Kasumi-1 (cell line): ENCODE measurements at regions not wholly inside any gene's neighbourhood (a gene's known extent, or its start where the extent isn't known, plus 50 kb on each side); places are given as distances from the start of the nearest gene placed in this dataset.
"Not testable (repeated sequence)": the region's sequence is repeated elsewhere in the genome, so short reads cannot be mapped to it uniquely, and the experiment has no call there.

Source experiments
- DNase-seq, 2 experiments: peaks; one replicate each; lab custom pipeline; 2025; lab: John Stamatoyannopoulos, UW

DNA sequence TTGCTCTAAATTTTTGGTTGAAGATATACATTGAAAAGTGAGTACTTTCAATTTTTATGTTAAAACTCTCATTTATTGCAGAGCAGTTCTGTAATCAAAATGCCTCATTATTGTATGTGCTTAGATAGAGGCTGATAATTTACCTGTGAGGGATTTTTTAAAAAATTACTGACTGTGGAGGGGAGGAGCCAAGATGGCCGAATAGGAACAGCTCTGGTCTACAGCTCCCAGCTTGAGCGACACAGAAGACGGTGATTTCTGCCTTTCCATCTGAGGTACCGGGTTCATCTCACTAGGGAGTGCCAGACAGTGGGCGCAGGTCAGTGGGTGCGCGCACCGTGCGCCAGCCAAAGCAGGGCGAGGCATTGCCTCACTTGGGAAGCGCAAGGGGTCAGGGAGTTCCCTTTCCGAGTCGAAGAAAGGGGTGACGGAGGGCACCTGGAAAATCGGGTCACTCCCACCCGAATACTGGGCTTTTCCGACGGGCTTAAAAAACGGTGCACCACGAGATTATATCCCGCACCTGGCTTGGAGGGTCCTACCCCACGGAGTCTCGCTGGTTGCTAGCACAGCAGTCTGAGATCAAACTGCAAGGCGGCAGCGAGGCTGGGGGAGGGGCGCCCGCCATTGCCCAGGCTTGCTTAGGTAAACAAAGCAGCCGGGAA is 89.4 kb downstream of the DDX11 start:
- not testable (repeated sequence) for DNase-seq

DNA sequence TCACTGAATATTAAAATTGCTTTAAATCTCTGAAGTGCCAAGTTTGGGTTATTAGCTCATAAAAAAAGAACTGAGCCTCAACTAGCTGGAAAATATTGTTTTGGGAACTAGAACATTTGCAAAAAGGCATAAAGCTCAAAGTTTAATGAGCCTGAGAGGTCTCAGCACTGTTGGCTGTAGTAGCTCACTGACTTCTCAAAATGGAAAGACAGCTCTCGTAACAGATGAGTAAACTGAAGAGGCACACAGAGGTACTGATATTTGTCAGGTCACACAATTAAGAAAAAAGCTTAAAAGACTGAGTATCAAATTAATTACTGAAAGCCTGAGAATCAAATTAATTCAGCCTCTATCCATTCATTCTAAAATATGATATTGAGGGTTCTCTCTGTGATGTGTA is 100.6 kb downstream of the DDX11 start:
- not testable (repeated sequence) for DNase-seq

GRCh38 chr12:31177514-31177913 is 103.9 kb downstream of the DDX11 start:
- DNase-seq, result not testable (repeated sequence)

DNA sequence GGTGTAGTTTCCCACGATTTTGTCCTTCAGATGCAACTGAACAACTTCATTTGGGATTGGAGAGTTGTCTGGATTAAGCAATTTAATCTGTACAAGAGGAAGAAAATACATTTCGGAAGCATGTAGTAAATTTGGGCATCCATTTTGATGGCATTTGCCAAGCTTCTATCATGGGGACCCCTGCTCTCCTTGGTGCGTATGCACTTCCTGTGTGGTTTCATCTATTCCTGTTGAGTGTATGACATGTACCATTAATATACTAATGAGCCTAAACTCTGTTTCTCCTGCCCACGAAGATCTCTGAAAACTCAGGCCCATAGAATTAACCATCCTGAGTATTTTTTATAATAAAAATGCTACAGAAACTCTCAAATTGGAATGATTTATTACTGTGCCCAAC is 105.2 kb downstream of the DDX11 start:
- DNase-seq, result not testable (repeated sequence)

GRCh38 chr12:31179627-31180237 is 106.1 kb downstream of the DDX11 start:
- DNase-seq, result peak in 1 of 2 experiments; percentile 14

DNA sequence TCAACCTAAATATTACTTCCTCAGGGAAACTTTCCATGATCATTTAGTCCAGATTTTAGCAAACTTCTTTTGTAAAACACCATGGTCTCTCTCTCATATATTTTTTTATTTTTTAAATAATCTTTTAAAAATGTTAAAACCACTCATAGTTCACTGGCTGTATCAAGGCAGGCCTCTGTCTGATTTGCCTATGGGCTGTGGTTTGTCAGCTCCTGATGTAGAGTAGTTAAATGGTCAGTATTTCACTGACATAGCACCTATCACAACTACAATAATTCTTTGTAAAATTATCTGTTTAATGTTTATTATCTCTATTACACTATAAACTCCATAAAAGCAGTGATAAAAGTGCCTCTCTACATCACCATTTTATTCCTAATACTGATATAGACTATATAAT is 108.9 kb downstream of the DDX11 start:
- DNase-seq, result not testable (repeated sequence)

- not testable (repeated sequence) for DNase-seq
Measured at GRCh38 chr12:31183107-31183506, 109.4 kb downstream of the DDX11 start.

DNA sequence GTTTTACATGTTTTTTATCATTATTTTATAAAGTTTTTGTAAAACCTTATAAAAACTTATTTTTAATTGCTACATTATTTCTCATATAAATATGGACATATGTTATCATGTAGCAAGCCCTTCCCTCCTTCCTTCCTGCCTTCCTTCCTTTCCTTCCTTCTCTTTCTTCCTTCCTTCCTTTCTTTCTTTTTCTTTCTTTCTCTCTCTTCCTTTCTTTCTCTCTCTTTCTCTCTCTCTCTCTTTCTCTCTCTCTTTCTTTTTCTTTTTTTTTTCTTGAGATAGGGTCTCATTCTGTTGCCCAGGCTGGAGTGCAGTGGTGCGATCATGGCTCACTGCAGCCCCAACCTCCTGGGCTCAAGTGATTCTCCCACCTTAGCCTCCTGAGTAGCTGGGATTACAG is 110.2 kb downstream of the DDX11 start:
- not testable (repeated sequence) for DNase-seq

GRCh38 chr12:31184667-31185066 is 111.0 kb downstream of the DDX11 start:
- not testable (repeated sequence) for DNase-seq

DNA sequence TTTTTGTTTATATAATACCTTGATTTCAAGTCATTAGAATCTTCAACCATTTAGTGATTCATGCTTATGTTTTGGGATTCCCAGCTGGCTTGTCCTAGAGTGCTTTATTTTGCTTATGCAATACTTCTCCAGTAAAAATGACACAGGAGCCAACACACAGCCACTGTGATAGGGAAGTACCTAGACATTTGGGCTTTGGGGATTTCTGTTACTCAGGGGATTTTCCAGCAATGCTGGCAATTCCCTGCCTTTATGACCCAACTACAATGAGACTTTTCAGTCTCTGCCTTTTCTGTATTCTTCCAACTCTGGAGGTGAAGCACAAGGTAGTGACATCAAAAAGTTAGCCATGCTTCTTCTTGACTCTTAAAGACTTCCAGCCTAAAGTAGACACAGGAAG is 119.0 kb downstream of the DDX11 start:
- DNase-seq, result not testable (repeated sequence)

DNA sequence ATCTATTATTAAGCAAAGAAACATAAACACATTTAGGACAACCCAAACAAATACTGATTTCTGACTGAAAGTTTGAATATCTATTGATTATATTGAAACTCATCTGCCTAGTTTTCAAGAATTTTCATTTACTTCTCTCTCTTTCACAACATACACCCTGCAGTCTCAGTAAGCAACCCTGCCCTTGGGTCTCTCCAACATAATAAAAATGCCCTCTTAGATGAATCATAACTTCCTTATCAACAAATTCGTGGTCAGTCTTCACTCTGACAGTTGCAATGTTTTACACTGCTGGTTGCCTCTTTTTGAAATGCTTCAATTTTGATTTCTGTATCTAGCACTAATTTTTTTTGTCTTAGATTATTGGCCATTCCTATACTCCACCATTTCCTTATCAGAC is 122.0 kb downstream of the DDX11 start:
- not testable (repeated sequence) for DNase-seq

DNA sequence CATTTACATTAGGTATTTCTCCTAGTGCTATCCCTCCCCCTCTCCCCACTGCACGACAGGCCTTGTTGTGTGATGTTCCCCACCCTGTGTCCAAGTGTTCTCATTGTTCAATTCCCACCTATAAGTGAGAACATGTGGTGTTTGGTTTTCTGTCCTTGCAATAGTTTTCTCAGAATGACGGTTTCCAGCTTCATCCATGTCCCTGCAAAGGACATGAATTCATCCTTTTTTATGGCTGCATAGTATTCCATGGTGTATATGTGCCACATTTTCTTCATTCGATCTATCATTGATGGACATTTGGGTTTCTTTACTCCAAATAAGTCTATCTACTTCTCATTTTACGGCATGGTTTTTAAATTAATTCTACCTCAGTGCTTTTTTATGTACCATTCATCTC is 125.8 kb downstream of the DDX11 start:
- not testable (repeated sequence) for DNase-seq

DNA sequence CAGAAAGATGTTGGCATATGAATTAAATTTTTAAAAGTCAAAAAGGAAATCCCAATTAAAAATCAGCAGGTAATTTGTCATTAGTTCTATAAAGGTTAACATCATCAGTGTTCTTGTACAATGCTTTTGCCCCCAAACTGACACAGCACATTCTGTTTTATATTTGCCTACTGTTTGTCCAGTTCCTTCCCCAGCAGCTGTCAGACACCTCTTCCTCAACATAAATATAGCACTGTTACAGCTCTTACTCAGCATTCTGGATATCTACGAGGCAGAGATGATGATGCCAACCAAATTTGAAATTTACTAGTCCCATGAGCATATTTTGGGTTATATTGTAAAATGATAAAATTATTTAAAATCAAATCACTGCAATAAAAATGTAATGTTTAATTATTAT is 124.6 kb downstream of the SINHCAF start:
- DNase-seq, result no peak

- DNase-seq, result no peak
Measured at GRCh38 chr12:31203261-31203660, 122.7 kb downstream of the SINHCAF start.

- no peak for DNase-seq
Measured at GRCh38 chr12:31205054-31205453, 120.9 kb downstream of the SINHCAF start.

GRCh38 chr12:31206038-31206670 is 119.8 kb downstream of the SINHCAF start:
- DNase-seq, result no peak

DNA sequence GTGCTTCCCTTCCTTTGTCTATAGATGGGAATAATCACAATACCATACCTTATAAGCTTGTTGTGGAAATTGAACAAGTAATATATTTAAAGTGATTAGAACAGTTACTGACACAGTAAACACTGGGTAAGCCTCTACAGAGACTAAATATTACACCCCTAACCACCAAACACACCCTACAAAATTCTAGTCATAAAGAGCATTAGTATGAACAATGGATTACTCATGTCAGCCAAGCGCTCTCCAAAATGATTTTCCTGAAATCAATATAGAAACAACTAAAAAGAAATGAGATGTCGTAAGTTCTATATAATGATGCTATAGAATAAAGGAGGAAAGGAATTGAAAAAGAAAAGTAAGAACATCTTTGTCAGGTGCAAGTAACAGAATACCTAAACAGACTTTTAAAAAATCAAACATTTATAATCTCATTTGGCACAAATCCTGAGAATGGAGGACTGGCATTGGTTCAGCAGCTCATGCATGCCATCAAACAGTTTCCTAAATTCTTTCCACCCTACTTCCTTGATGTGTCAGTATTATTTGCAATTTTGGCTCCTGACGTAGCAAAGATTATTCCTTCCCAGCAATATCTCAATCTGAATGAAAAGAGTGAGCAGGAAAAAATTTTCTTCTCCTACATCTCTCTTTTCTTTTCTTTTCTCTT is 118.0 kb downstream of the SINHCAF start:
- DNase-seq, result no peak

- DNase-seq, result no peak
Measured at GRCh38 chr12:31210104-31210503, 115.8 kb downstream of the SINHCAF start.

DNA sequence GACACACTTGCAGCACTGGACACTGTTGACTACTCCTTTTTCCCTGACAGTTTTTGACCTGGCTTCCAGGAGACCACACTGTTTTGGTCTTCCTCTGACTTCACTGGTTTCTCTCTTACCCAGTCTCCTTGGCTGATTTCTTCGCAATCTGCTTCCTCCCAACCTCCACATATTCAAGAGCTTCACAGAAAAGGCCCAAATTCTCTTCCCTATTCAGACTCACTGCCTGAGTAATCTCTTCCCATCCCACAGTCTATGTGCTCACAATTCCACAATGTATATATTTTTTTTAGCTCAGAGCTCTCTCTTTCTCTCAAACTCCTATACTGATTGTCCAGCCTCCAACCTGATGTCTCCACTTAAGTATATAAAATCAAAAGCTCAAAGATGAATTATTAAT is 115.4 kb downstream of the SINHCAF start:
- no peak for DNase-seq

DNA sequence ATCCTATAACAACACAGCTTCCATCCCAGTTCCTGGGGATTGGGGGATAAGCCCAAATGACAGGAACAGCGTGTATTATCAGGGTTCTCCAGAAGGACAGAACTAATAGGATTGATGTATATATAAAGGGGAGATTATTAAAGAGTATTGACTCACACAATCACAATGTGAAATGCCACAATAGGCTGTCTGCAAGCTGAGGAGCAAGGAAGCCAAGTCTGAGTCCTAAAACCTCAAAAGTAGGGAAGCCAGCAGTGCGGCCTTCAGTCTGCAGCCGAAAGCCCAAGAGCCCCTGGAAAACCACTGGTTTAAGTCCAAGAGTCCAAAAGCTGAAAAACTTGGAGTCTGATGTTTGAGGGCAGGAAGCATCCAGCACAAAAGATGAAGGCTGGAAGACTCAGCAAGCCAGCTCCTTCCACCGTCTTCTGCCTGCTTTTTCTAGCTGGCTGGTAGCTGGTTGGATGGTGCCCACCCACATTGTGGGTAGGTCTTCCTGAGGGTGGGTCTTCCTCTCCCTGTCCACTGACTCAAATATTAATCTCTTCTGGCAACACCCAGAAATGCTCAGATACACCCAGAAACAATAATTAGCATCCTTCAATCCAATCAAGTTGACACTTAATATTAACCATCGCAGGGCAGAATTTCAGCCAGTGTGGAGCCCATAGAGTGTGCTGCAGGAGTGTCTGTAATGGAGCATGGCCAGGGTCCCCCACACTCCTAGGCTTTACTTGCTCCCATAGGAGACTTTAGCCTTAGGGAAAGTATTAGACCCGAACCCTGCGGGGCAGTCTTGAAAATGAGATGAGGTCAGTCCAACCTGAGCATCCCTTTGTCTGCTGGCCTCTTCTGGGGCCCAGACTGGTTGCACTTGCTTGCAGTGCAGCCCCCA is 111.1 kb downstream of the SINHCAF start:
- DNase-seq, result no peak

DNA sequence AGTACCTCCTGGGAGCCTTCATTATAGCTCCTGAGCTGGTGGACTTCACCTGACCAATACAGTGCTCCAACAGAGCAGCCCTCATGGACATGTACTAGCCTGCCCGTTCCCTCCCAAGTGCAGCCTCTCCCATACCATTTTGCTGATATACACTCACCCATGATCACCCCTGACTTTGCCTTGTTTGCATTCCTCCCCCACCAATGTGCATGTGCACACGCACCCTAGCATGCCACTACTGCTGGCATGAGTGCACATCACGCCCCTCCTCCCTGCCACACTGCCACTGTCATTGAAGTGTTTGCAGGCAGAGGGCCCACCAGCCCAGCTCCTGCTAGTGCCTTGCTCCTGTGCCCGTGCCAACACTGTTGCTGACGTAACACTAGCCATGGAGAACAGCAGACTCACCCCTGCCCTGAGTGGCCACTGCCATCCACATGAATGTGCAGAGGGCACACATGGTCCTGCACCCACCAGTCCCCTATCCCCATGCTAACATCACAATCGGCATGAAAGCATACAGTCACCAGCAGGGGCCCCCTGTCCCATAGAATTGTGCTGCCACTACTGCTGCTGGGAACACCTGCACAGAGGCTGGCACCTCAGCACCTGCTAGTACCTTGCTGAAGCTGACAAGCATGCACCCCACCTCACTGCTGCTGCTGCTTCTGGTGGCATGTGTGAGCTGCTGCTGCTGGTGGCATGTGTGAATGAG is 110.3 kb downstream of the SINHCAF start:
- DNase-seq, result no peak
